GM23248 (cell line): ENCODE measurements at regions not wholly inside any gene's neighbourhood (a gene's known extent, or its start where the extent isn't known, plus 50 kb on each side); places are given as distances from the start of the nearest gene placed in this dataset.

Experiments
- EZH2 ChIP-seq: fragments of 200-600 bp; sonication (generic); IDR thresholded peaks from 2 replicates; pipeline ENCODE4 v1.6.1; 2018; ENCODE audit warnings: antibody characterized with exemption, mild to moderate bottlenecking; ENCODE audit not compliant: insufficient read depth, poor library complexity, severe bottlenecking
- EZH2phosphoT487 ChIP-seq: fragments of 200-600 bp; sonication (generic); IDR thresholded peaks from 2 replicates; pipeline ENCODE4 v1.6.1; 2018; ENCODE audit warnings: antibody characterized with exemption, moderate library complexity, mild to moderate bottlenecking, low read depth; ENCODE audit not compliant: insufficient read depth

DNA sequence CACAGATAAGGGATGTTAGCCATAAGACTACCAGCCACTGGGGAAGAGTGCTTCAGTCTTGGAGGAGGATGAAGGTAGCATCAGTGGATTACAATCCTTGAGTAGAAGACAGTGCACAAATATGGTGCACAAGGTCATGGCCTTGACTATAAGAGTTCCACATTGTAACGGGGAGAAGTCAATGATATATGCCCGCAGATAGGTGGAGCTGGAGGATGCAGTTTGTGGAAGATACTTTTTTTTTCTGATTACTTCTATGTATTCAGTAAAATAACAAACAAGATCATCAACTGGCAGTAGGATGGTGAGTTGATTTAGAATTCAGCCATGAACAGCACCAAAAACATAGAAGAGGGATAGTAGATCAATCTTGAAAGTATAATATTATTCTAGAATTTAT is 926.8 kb upstream of the MIR17HG start:
- no peak for TF ChIP-seq EZH2
- no peak for TF ChIP-seq EZH2phosphoT487
